DMS153 (cell line): ENCODE measurements at regions not wholly inside any gene's neighbourhood (a gene's known extent, or its start where the extent isn't known, plus 50 kb on each side); places are given as distances from the start of the nearest gene placed in this dataset.
A peak's percentile ranks its signal among the peaks of the same experiment; 100 is the strongest.

Experiments
- DNase-seq: peaks from one replicate; lab custom pipeline; 2025; lab: John Stamatoyannopoulos, UW

DNA sequence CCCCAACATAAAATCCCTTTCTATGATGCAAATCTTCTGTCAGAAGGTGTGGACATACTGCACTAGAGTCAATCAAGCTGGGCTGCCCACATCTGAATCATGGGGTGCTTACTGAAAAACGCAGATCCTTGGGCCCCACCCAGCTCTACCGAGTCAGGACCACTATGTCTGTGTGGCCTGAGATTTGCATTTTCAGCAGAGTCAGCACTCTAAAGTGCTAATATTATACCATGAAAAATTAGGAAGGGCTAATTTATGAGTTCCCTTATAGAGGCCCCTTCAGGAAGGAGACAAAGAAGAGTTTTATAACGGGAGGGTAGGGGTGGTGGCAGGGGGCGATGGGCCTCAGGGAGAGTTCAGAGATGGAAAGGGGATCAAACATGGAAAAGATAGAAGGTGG is 163.3 kb upstream of the NABP1 start:
- no peak for DNase-seq

- DNase-seq = no peak
Measured at GRCh38 chr2:191515551-191515950, 162.4 kb upstream of the NABP1 start.

GRCh38 chr2:191516260-191516659 is 161.7 kb upstream of the NABP1 start:
- no peak for DNase-seq

DNA sequence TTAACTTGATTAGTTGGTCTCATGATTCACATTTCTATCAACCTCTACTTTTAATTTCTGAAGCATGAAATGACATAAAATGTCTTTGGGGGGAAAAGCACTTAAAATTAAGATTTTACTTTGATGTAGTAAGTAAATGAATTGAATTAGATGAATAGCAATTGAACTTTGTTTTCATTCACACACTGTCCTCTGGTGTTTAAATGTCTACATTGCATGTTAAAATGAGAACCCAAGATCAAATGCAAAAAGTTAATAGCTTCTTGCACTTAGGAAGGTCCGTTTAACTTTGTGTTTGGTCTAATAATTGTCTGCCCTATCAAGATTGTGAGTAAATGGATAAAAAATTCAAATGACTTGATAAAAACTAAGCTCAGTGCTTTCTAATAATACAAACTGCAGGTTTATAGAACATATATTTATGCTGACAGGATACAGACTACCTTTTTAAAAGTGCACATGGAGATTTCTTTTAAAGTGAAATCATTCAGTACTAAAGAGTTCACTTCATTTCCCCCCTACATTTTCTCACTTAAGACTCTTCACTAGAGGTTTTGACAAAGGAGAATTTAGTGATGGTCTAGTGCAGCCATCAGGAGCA is 156.2 kb upstream of the NABP1 start:
- peak; percentile 7 for DNase-seq

DNA sequence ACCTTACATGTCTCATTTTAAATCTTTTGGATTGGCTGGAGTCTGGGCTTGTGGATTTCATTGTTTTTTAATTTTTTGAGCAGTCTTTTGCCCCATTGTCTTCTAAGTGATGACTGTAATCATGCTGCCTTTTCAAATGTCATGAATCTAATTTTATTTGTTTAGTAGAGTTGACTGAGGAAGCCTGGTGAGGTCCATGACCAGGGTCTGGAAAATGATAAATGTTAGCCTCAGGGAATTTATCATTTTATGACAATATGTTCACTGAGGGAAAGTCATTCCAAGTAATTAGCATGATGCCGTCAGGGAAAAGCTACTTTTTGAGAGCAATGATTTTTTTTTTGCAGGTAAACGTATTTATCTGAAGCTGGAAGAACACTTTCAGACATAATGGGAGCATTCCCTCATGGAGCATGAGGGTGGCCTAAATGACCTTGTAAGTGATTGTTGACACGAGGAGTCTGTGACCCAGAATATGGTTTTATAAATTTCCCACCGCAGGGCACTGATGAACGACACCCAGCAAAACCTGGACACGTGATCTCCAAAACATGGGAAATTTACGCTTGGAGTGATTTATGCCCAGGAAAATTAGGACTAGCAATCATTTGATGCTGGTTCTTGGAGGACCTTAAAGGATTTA is 155.3 kb upstream of the NABP1 start:
- no peak for DNase-seq

DNA sequence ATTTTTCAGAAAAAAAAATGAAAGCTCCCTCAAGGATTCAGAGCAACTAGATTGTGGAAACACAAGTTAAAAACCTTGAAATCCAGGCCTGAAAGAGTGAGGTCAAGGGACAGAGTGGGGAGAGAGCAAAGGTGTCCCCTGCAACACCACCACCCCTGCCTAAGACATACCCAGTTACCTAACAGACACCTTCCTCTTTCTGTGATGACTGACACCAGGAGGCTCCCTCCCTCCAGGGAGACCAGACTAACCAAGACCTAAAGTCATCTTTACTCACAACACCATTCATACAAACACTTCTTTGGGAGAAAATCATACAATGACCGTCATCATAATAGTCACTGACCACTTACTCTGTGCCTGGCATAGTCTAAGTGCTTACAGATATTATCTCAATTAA is 151.8 kb upstream of the NABP1 start:
- no peak for DNase-seq

DNA sequence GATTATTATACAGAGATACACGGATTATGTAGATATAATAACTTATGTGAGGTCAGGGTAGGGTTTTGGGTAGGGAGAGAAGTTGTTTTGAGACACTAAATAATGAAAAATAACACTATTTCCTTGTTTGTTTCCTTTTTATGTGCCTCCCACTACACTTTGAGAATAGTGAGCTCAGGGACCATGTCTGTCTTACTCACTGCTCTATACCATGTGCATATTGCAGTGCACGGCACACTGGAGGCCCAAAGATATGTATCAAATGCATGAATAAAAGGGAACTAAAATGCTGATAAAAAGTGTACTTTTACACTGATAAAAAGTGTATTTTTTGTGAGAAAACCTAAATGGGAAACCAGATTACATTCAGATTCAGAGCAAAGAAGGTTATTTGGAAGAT is 151.4 kb upstream of the NABP1 start:
- no peak for DNase-seq

DNA sequence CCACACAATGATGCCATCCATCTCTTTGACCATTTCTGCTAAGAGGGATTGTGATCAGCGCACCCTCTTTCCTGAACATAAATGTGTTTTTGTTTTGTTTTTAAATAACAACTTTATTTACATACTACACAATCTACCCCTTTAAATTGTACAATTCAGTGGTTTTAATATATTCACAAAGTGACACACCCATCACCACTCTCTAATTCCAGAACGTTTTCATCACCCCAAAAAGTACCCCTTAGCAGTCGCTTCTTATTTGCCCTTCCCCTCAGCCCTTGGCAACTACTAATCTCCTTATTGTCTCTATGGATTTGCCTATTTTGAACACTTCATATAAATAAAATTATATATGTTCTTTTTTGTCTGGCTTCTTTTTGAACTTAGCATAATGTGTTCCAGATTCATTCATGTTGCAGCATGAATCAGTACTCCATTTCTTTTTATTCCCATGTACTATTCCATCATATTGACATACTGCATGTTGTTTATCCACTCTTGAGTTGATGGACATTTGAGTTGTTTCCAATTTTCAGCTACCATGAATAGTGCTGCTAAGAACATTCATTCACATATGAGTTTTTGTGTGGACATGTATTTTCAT is 150.9 kb upstream of the NABP1 start:
- DNase-seq = no peak

GRCh38 chr2:191530618-191531017 is 147.3 kb upstream of the NABP1 start:
- DNase-seq = no peak

GRCh38 chr2:191533693-191534180 is 144.2 kb upstream of the NABP1 start:
- no peak for DNase-seq

DNA sequence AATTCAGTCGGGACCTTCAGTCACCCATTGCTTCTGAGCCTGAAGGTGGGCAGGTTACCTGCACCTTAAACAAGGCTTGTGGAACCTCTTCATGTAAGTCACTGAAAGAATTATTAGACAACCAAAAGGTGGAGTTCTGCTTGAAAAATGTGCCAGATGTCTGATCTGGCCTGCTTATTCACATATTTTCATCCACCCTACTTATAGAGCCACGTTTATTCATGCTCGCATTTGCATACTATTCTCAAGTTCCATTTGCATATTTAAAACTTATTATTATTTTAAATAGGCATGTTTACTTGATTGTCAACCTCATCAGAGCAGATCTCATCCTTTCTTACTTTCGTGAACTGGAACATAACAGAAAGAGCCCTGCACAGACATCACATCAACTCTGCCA is 140.0 kb upstream of the NABP1 start:
- DNase-seq = no peak

DNA sequence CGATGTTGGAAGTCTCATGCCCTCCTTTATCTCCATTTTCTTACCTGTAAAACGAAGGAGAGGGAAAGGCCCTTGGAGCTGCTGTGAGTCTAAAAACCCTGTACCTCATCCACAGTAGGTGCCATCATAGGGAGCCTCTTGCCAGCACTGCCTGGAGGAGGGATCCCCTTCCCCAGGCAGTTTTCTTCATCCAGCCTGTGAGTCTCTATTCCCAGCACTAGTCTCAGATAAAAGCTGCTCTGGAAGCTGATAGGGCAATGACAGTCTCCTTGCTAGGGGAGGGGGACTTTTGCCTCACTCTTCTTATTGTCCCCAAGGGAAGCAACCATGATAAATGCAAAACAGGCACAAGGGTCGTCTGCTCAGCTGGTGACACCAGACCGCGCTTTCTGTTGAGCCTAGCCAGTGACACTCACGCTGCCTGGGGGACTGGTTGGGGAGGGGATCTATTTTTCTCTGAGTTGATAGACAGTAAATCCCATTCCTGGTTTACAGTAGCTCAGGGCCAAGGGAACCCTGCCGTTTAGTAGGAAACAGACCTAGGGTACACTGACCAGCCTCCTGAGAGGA is 139.5 kb upstream of the NABP1 start:
- DNase-seq = no peak

GRCh38 chr2:191539068-191539467 is 138.9 kb upstream of the NABP1 start:
- DNase-seq = no peak

DNA sequence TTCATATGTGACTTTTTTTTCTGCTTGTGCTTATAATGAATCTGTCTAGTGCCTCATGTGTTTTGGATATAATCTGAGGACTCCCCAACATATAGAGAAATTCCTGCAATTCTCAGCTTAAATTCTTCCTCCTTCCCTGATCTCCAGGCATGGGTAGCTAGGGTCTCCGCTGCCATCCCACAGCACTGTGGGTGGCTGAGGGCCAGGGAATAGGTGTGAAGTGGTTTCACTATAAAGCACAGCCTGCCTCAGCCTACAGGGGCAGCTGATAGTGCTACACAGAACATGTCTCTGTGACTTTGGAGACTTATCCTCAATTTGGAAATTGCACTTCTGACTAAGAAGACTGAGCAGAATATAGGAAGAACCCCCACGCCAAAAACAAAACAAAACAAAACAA is 137.3 kb upstream of the NABP1 start:
- no peak for DNase-seq

DNA sequence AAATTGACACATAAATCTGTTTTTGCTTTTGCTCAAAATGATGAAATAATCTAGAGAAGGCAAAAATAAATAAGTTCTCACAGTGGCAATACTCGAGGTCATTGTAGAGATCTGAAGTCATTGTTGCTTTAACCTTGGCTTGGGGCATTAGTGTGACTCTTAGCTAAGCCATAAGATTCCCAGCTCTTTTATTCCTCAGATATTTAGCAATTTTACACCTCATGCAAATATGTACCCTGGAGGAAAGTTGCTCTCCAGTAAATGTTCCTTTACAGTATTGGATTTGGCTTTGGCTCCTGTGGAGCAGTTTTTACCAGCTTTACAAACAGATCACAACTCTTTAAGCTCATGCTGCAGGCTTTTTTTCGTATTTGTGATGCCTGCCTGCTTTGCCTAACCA is 134.2 kb upstream of the NABP1 start:
- no peak for DNase-seq

GRCh38 chr2:191544461-191545062 is 133.4 kb upstream of the NABP1 start:
- peak; percentile 42 for DNase-seq

GRCh38 chr2:191545361-191545760 is 132.6 kb upstream of the NABP1 start:
- DNase-seq = no peak

- peak; percentile 20 for DNase-seq
Measured at GRCh38 chr2:191552066-191552465, 125.9 kb upstream of the NABP1 start.

DNA sequence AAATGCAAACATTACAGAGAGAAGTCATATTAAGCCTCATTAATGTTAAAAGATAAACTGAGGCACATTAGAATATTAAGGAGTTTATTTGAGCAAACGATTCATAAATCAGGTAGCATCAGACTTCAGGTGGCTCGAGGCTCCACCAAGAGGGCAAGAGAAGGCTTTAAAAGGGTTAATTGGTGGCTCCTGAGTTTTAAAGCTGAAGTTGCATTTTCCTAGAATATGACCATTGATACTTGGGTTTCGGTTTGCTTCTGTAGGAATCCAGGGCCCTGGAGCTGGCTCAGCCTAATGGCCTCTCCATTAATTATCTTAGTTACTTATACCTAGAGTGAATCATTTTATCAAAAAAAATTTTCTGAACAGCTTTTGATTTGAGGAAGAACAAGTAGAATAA is 123.7 kb upstream of the NABP1 start:
- DNase-seq = no peak

DNA sequence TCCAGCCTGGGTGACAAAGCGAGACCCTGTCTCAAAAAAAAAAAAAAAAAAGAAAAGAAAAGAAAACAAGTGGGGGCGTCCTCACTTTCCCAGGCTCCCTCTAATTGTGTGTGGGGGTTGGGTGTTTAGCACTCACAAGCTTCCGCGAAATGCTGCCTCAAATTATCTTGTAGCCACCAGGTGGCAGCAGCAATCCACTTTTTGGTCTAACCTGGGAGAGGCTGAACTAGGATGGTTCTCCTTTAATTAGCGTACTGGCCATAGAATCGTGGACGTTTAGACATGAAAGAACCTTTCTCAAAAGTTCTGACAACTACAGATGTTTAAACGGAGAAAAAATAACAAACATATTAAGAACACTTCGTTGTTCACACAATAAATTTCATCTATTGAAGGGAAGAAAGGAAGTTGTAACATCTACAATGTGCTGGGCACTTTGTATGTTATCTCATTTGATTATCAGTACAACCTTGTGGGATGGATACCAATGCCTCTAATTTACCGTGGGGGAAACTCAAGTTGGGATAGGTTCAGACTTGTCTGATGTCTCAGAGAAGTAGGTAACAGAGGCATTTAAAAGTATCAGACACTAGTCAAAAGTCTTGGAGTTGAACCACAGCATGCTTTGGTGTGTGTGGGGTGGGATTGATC is 122.7 kb upstream of the NABP1 start:
- peak; percentile 63 for DNase-seq

DNA sequence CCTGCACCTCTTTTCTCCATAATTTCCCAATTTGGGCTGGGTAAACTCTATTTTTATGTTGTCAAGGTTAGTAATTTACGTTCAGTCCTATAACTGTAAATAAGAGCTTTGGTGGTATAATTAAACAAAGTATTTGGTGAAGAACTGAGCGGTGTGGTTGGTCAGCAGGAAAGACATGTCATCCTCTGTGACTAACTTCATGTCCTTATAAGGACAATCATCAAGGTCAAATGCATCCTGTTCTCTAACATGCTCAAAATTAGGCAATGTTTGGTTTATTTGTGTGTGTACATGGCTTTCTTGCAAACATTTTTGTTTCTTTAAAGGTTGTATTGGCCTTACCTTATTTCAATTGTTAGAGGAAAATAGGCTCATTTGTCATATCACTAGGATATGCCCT is 121.5 kb upstream of the NABP1 start:
- no peak for DNase-seq

GRCh38 chr2:191557841-191558240 is 120.1 kb upstream of the NABP1 start:
- no peak for DNase-seq
